ENCODE measurements at regions not wholly inside any gene's neighbourhood (a gene's known extent, or its start where the extent isn't known, plus 50 kb on each side); places are given as distances from the start of the nearest gene placed in this dataset.

DNA sequence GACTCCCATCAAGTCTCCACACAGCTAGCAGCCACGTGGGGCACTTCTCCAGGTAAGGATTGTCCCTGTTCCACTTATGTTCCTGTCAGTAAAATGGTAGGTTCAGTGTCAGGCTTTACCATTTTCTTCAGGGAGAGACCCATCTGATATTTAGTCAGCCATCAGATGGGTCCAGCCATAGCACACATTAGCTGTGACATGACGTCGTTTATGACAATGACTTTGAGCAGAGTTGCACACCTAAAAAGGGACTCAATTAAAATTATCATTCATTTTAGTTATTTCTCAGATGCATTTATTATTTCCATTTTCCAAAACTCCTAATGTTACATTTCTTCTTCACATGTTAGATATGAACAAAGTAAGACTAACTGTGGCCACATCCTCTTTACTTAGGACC is 68.2 kb upstream of the SNRPN start:
- no peaks in the 10 kb centered on the region for H3K27me3 ChIP-seq (ENCODE audit: control insufficient read depth, insufficient read depth, low read length)

DNA sequence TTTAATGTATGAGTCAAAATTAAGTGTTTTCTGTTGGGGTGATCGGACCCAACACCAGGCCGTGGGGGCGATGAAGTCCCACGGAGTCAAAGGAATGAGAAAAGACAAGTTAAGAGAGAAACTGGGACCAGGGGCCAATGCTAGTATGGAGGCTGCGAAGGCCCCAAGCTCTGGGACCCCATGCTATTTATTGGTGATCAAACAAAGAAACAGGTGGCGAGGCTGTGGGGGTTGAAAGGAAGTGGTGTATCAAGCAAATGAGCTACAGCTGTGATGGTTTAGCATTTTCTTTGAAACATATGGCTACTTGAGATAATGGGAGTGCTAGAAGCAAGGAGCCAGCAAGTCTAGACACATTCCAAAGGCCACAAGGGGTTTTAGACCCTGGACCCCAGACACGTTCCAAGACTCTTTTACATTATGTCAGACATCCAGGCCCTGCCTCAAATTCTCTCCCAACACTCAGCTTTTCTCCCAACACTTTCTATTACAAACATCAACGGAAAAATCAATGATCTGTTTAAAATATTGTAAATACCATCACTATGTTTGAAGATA is 56.0 kb upstream of the SNRPN start:
- Histone ChIP-seq H3K27me3 (ENCODE audit: control insufficient read depth, insufficient read depth, low read length) (no peaks in the 10 kb centered on the region), H3K36me3 (ENCODE audit: control insufficient read depth, insufficient read depth, low read length) (no peaks in the 10 kb centered on the region), H3K9ac (ENCODE audit: low read length) (no peak overlapping the region), H3K4me1 (ENCODE audit: control insufficient read depth, insufficient read depth, low read length) (no peaks in the 10 kb centered on the region), H3K4me3 (ENCODE audit: low read length) (no peak overlapping the region), H3K27ac (ENCODE audit: low read depth, low read length) (no peak overlapping the region)

More for the DNA sequence above, 68.2 kb upstream of the SNRPN start:
- H3K9ac ChIP-seq (ENCODE audit: low read length) = no peak overlapping the region
- H3K36me3 ChIP-seq (ENCODE audit: control insufficient read depth, insufficient read depth, low read length) = no peaks in the 10 kb centered on the region
- no peaks in the 10 kb centered on the region for H3K4me1 ChIP-seq (ENCODE audit: control insufficient read depth, insufficient read depth, low read length)
- no peak overlapping the region for H3K4me3 ChIP-seq (ENCODE audit: low read length)
- no peak overlapping the region for H3K27ac ChIP-seq (ENCODE audit: low read depth, low read length)

DNA sequence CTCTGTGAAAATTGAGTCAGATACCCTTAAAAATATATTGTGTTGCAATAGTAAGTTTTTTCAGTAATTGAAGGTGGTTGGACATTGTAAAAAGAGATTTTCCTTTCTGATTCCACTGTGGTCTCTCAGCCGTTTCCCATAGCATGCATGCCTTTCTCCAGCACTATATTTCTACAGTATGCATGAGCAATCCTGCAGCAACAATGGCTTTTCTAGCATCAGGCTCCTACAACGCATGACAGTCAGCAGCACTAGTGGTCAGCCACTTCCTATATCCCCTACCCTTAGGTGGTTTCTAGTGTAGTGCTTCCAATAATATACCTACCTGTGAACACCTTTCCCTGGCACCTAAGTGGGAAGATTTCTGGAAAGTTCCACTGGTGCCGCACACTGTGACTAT is 55.4 kb upstream of the SNRPN start:
- Histone ChIP-seq H3K9ac (ENCODE audit: low read length) (no peak overlapping the region), H3K27me3 (ENCODE audit: control insufficient read depth, insufficient read depth, low read length) (no peaks in the 10 kb centered on the region), H3K27ac (ENCODE audit: low read depth, low read length) (no peak overlapping the region)

DNA sequence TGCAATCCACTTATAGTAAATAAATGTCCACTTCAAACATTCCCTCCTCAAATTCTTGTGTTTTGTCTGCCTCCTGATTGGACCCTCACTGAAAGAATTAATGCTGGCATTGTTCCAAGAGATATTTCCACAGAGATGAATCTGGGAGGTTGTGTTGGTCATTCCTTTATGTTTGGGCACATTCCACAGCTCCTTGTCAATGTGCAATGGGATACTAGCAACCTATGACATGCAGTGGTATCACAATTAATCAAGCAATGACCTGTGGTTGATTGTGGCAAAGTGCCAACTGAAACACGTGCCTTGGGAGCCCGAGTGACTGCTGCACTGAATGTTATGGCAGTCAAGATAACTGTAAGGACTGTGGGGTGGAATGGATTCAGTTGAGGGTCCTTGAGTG is 55.0 kb upstream of the SNRPN start:
- Histone ChIP-seq H3K27me3 (ENCODE audit: control insufficient read depth, insufficient read depth, low read length) (no peaks in the 10 kb centered on the region), H3K4me3 (ENCODE audit: low read length) (no peak overlapping the region), H3K27ac (ENCODE audit: low read depth, low read length) (no peak overlapping the region), H3K36me3 (ENCODE audit: control insufficient read depth, insufficient read depth, low read length) (no peaks in the 10 kb centered on the region), H3K9ac (ENCODE audit: low read length) (no peak overlapping the region), H3K4me1 (ENCODE audit: control insufficient read depth, insufficient read depth, low read length) (no peaks in the 10 kb centered on the region)

More for the DNA sequence above, 55.4 kb upstream of the SNRPN start:
- Histone ChIP-seq H3K36me3 (ENCODE audit: control insufficient read depth, insufficient read depth, low read length) (no peaks in the 10 kb centered on the region), H3K4me3 (ENCODE audit: low read length) (no peak overlapping the region), H3K4me1 (ENCODE audit: control insufficient read depth, insufficient read depth, low read length) (no peaks in the 10 kb centered on the region)

DNA sequence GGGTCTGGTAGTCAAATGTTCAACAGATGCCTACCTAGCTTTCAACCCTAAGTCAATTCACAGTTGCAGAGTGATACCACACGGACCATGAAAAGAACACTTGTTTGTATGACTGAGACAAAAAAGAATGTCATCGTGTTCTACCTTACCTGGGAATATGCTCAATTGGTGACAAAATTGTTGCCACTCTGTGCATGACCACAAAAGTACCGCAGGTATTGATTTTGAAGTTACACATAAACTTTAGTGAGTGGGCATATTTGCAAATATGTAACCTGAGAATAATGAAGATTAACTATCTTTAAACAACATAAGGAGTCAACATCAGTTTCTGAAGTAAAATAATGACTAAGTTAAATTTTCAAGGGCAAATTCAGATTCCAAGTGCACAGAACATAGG is 53.4 kb upstream of the SNRPN start:
- Histone ChIP-seq H3K27me3 (ENCODE audit: control insufficient read depth, insufficient read depth, low read length) (no peaks in the 10 kb centered on the region), H3K4me3 (ENCODE audit: low read length) (no peak overlapping the region), H3K36me3 (ENCODE audit: control insufficient read depth, insufficient read depth, low read length) (no peaks in the 10 kb centered on the region), H3K27ac (ENCODE audit: low read depth, low read length) (no peak overlapping the region), H3K4me1 (ENCODE audit: control insufficient read depth, insufficient read depth, low read length) (no peaks in the 10 kb centered on the region), H3K9ac (ENCODE audit: low read length) (no peak overlapping the region)

All from rectal smooth muscle tissue (tissue), 1 donor.